Keratinocyte (primary cell): ENCODE measurements at regions not wholly inside any gene's neighbourhood (a gene's known extent, or its start where the extent isn't known, plus 50 kb on each side); places are given as distances from the start of the nearest gene placed in this dataset.

Experiments
- DNase-seq: peaks from one replicate; pipeline ENCODE4 v3.0.0-alpha.2; 2011; ENCODE audit warnings: low read depth, missing footprints, low spot score
- FAIRE-seq: peaks from 2 replicates; lab custom pipeline; 2011; peaks lifted over from hg19 to GRCh38; lab: Jason Lieb, UNC
- H2AFZ ChIP-seq: 2 replicates; pipeline ENCODE4 v1.6.0; 2012; ENCODE audit warnings: low read length, control low read depth, inconsistent platforms; ENCODE audit not compliant: control insufficient read depth
- H3K27ac ChIP-seq: 2 replicates; pipeline ENCODE4 v1.5.1; 2011; ENCODE audit warnings: low read length; ENCODE audit not compliant: control insufficient read depth, insufficient read depth
- H3K27me3 ChIP-seq: 3 replicates; pipeline ENCODE4 v1.6.0; 2011; ENCODE audit warnings: low read length; ENCODE audit not compliant: control insufficient read depth, insufficient read depth; ENCODE audit errors: extremely low read depth
- H3K36me3 ChIP-seq, 2 experiments: 2 replicates in 1 of 2; 3 replicates in 1 of 2; pipeline ENCODE4 v1.5.1; 2011; ENCODE audit warnings: low read length in 2 of 2, mild to moderate bottlenecking in 1 of 2; ENCODE audit not compliant: control insufficient read depth in 2 of 2, insufficient read depth in 2 of 2; ENCODE audit errors: extremely low read depth in 1 of 2
- H3K4me1 ChIP-seq: 3 replicates; pipeline ENCODE4 v1.5.1; 2011; ENCODE audit warnings: low read length; ENCODE audit not compliant: control insufficient read depth, insufficient read depth; ENCODE audit errors: extremely low read depth
- H3K4me2 ChIP-seq: 3 replicates; pipeline ENCODE4 v1.6.0; 2011; ENCODE audit warnings: low read depth, low read length; ENCODE audit not compliant: control insufficient read depth, insufficient read depth; ENCODE audit errors: extremely low read depth
- H3K4me3 ChIP-seq, 3 experiments: fragments of 200-600 bp in 1 of 3; sonication (generic) in 1 of 3; 2 replicates in 2 of 3; 3 replicates in 1 of 3; pipeline ENCODE4 v1.5.1; 2011 to 2016; ENCODE audit warnings: low read length in 3 of 3, mild to moderate bottlenecking in 3 of 3, control low read depth in 2 of 3, inconsistent platforms in 1 of 3, low read depth in 1 of 3, mixed read lengths in 1 of 3, mixed run types in 1 of 3, moderate library complexity in 1 of 3; ENCODE audit not compliant: control insufficient read depth in 2 of 3, insufficient read depth in 2 of 3; ENCODE audit errors: extremely low read depth in 1 of 3
- H3K79me2 ChIP-seq: 2 replicates; pipeline ENCODE4 v1.6.0; 2012; ENCODE audit warnings: low read length; ENCODE audit not compliant: control insufficient read depth, insufficient read depth
- H3K9ac ChIP-seq: 3 replicates; pipeline ENCODE4 v1.6.0; 2011; ENCODE audit warnings: low read length; ENCODE audit not compliant: control insufficient read depth, insufficient read depth; ENCODE audit errors: extremely low read depth
- H3K9me1 ChIP-seq: 3 replicates; pipeline ENCODE4 v1.6.0; 2011; ENCODE audit warnings: low read length; ENCODE audit not compliant: control insufficient read depth, insufficient read depth; ENCODE audit errors: extremely low read depth
- H3K9me3 ChIP-seq: 2 replicates; pipeline ENCODE4 v1.5.1; 2012; ENCODE audit warnings: low read depth, low read length; ENCODE audit not compliant: control insufficient read depth
- H4K20me1 ChIP-seq: 3 replicates; pipeline ENCODE4 v1.6.0; 2011; ENCODE audit warnings: low read length; ENCODE audit not compliant: control insufficient read depth, insufficient read depth; ENCODE audit errors: extremely low read depth
- CTCF ChIP-seq, 3 experiments: IDR thresholded peaks in 1 of 3; conservative IDR thresholded peaks in 1 of 3; optimal IDR thresholded peaks in 1 of 3; 2 replicates in 2 of 3; 3 replicates in 1 of 3; pipeline versions ENCODE3 to v1.5.1; 2011; ENCODE audit warnings: low read length in 3 of 3, mild to moderate bottlenecking in 3 of 3, moderate library complexity in 2 of 3, control low read depth in 1 of 3, inconsistent platforms in 1 of 3; ENCODE audit not compliant: insufficient read depth in 2 of 3; ENCODE audit errors: extremely low read depth in 1 of 3
- EZH2 ChIP-seq: IDR thresholded peaks from one replicate; pipeline ENCODE4 v1.6.1; 2012; ENCODE audit warnings: inconsistent platforms, mild to moderate bottlenecking, low read length, moderate library complexity
- dilution Hi-C: fragments of 300-500 bp; cut with MboI; formaldehyde crosslinking; loops from one replicate; pipeline ENCODE4 v1.7.0; 2020; ENCODE audit warnings: low sequenced_read_pairs; ENCODE audit not compliant: extremely low pct_ligation_motif_present

GRCh38 chr10:131771634-131772358, 129.0 kb upstream of the PPP2R2D start:
- Histone ChIP-seq H3K27ac (no peak overlapping the region), H3K9me3 (peaks cover 4% of the 10 kb centered on the region)

GRCh38 chr10:131772441-131772840, 128.4 kb upstream of the PPP2R2D start:
- no peaks in the 10 kb centered on the region for H3K4me1 ChIP-seq
- H4K20me1 ChIP-seq, result no peaks in the 10 kb centered on the region
- H3K4me2 ChIP-seq, result no peak overlapping the region
- H3K9me3 ChIP-seq, result peaks cover 4% of the 10 kb centered on the region
- H3K36me3 ChIP-seq, result no peaks in the 10 kb centered on the region
- dilution Hi-C loops, result no loop called here
- no peak for TF ChIP-seq CTCF (optimal IDR thresholded peaks at IDR 0.05 in 1 of 3, IDR thresholded peaks at IDR 0.05 in 1 of 3, conservative IDR thresholded peaks at IDR 0.05 in 1 of 3; ENCODE audit: extremely low read depth in 1 of 3, insufficient read depth in 2 of 3, low read length in 3 of 3)
- H3K27ac ChIP-seq, result no peak overlapping the region
- no peak overlapping the region for H3K4me3 ChIP-seq
- no peaks in the 10 kb centered on the region for H3K9me1 ChIP-seq
- DNase-seq (no peak), FAIRE-seq (no peak)
- H2AFZ ChIP-seq, result no peak overlapping the region
- H3K27me3 ChIP-seq, result no peaks in the 10 kb centered on the region
- H3K9ac ChIP-seq, result no peak overlapping the region
- no peaks in the 10 kb centered on the region for H3K79me2 ChIP-seq

More at GRCh38 chr10:131771634-131772358, 129.0 kb upstream of the PPP2R2D start:
- Histone ChIP-seq H3K79me2 (no peaks in the 10 kb centered on the region), H3K27me3 (no peaks in the 10 kb centered on the region), H3K9ac (no peak overlapping the region), H4K20me1 (no peaks in the 10 kb centered on the region), H3K4me2 (no peak overlapping the region), H2AFZ (no peak overlapping the region), H3K4me1 (no peaks in the 10 kb centered on the region), H3K9me1 (no peaks in the 10 kb centered on the region), H3K36me3 (no peaks in the 10 kb centered on the region), H3K4me3 (no peak overlapping the region)
- no peak for DNase-seq
- no peak for FAIRE-seq
- TF ChIP-seq CTCF (optimal IDR thresholded peaks at IDR 0.05 in 1 of 3, IDR thresholded peaks at IDR 0.05 in 1 of 3, conservative IDR thresholded peaks at IDR 0.05 in 1 of 3; ENCODE audit: extremely low read depth in 1 of 3, insufficient read depth in 2 of 3, low read length in 3 of 3) (no peak), EZH2 (no peak)
- dilution Hi-C loops, result no loop called here
